Activated CD8-positive, alpha-beta memory T cell treated with anti-CD3 and anti-CD28 coated beads for 36 hours (primary cell): ENCODE measurements at regions not wholly inside any gene's neighbourhood (a gene's known extent, or its start where the extent isn't known, plus 50 kb on each side); places are given as distances from the start of the nearest gene placed in this dataset.

Experiments used
- CTCF ChIA-PET: fragments of 350-600 bp; sonication (Branson Sonifier 250); formaldehyde crosslinking; loops from one replicate; lab custom pipeline; 2021; ENCODE audit warnings: antibody characterized with exemption; lab: Charles Lee
- POLR2A ChIA-PET: fragments of 350-600 bp; sonication (Branson Sonifier 250); formaldehyde crosslinking; loops from one replicate; lab custom pipeline; 2021; ENCODE audit warnings: antibody characterized with exemption; lab: Charles Lee

DNA sequence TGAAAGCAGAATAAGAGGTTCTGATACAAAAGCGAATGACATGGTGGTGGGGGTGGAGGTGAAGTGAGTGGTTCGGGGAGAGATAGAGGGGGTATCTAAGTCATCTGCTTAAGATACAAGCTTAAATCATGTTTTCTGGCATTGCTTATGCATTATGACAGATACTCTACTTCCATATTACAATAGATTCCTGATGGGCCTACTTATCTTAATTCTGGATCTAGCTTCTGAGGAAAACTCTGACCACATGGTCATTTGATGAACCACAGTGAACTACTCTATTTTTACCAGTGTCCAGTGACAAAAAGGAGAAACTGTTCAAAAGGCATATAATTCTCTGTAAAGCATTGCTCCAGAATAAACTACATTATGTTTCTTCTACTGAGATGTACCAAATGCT lies 673.7 kb upstream of the CCDC54 start:
- CTCF ChIA-PET, result no interaction called here

GRCh38 chr3:106707347-106707746 lies 669.9 kb upstream of the CCDC54 start:
- CTCF ChIA-PET, result no interaction called here
- POLR2A ChIA-PET, result no interaction called here

More for the DNA sequence above, 673.7 kb upstream of the CCDC54 start:
- POLR2A ChIA-PET, result no interaction called here

DNA sequence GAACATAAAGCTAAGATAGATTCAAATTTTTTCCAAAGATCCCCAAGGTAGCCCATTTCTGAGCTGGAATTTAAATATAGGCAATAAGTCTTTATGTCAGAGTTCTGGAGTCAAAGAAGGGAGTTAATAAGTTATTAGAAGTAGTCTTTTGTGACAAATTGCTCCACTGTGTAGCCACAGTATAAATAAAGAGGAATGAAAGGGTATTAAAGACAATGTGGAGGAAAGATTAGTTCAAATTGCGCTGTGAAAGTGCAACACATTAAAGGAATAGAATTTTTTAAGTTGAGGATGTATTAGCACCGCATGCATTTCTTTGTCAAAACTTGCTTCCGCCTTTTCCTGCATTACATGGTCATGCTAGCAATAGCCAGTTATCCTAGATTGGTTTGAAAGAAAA lies 666.6 kb upstream of the CCDC54 start:
- ChIA-PET CTCF (no interaction called here), POLR2A (interaction anchor here (0.6 kb wide), 1 partner anchor 1493 kb away, joined by 7 read pairs; no protein-coding TSS in a partner anchor)

DNA sequence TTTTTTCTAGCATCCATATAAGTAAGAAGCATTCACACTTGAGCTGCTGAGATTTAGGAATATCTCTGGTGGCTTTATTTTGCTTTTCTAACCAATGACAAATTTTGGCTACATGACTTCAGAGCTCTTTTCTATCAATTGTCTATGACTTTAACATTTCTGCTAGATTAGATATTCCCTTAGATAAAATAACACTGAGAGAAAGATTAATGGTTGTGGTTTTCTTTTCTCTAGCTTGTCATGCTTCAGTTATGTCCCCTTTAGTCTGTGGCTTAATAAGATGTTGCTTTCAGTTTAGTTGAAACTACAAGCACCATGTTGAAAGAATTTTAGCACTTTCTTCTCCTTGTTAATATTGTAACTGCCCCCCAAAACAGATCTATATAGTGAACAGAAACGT lies 665.6 kb upstream of the CCDC54 start:
- ChIA-PET POLR2A (no interaction called here), CTCF (no interaction called here)

DNA sequence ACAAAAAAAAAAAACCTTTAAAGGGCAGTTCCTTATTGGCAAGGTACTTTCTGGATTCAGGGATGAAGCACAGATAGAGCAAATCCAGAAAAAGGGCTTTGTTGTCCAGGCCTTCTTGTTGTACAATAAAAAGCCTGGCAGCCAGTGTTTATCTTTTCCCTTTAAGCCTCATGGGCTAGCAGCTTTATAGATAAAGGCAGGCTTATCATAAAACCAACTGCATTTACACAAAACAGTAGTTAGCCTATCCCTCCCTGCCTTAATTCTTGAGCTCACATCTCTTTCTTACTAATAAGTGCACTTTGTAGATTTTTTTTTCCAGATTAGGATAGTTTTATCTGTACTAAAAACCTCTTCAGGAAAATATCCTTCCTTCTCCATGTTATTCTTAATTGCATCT lies 662.8 kb upstream of the CCDC54 start:
- ChIA-PET POLR2A (no interaction called here), CTCF (no interaction called here)

- CTCF ChIA-PET, result no interaction called here
- POLR2A ChIA-PET, result no interaction called here
Measured at GRCh38 chr3:106715286-106715685, 662.0 kb upstream of the CCDC54 start.

DNA sequence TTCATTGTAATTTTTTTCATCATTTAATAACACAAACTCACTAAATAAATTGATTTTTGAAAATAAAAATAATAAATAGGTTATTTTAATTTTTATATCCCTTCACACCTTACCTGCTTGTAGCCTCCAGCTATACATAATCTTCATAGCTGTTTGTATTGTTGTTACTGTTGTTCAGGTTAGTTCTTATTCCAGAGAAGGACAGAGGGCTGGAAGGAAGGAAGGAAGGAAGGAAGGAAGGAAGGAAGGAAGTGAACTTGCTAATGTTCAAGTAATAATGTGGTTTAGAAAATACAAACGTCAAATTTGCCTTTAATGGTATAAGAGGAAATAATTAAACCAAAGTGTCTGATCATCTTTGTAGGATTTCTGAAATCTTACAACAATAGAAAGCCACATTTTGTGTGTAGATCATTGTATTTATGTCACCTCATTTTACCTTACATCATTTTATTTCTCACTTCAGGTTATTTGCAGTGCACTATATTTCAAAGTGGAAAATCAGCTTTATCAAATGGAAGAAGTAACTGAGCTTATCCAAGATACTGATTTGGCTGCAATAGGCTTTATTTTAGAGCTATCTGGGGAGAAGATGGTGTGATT lies 660.0 kb upstream of the CCDC54 start:
- ChIA-PET CTCF (no interaction called here), POLR2A (no interaction called here)

- CTCF ChIA-PET, result no interaction called here
- POLR2A ChIA-PET, result no interaction called here
Measured at GRCh38 chr3:106719077-106719476, 658.2 kb upstream of the CCDC54 start.

DNA sequence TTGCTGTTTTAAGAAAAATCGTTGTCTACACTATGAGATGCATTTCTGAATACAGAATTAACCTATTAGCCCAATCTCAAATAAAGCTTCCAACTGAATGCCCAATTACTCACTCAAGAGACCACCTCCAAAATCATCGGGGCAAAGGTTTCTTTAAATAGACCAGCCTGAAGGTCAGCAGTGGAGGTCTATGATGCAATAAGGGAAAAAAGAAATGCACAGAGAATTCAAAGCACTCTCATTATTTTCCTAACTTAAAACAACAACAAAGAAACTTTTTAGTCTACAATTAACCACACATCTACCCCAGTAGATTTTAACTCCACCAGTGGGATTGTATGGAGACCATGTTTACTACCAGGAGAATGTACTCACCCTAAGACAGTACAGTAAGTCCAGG lies 657.7 kb upstream of the CCDC54 start:
- ChIA-PET CTCF (no interaction called here), POLR2A (no interaction called here)

DNA sequence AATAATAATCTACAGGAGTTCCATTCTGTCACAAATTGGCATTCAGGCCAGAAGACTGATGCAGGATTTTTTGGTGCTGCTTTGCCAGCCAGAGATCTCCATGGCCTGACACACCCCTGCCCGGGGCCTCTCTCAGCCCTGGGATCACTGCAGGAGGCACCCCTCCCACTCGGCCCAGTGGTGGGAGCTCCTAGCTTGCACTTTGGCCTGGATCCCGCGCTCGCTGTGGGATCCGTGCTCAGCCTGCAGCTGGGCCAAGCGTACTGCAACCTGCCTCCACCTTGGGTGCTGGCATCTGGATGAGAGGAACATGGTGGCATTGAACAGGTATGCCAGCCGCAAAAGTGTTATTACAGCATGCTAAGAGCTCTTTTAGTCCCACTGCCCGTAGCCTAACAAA lies 656.7 kb upstream of the CCDC54 start:
- CTCF ChIA-PET, result no interaction called here
- POLR2A ChIA-PET, result no interaction called here

GRCh38 chr3:106725566-106725965 lies 651.7 kb upstream of the CCDC54 start:
- POLR2A ChIA-PET, result no interaction called here
- CTCF ChIA-PET, result no interaction called here

DNA sequence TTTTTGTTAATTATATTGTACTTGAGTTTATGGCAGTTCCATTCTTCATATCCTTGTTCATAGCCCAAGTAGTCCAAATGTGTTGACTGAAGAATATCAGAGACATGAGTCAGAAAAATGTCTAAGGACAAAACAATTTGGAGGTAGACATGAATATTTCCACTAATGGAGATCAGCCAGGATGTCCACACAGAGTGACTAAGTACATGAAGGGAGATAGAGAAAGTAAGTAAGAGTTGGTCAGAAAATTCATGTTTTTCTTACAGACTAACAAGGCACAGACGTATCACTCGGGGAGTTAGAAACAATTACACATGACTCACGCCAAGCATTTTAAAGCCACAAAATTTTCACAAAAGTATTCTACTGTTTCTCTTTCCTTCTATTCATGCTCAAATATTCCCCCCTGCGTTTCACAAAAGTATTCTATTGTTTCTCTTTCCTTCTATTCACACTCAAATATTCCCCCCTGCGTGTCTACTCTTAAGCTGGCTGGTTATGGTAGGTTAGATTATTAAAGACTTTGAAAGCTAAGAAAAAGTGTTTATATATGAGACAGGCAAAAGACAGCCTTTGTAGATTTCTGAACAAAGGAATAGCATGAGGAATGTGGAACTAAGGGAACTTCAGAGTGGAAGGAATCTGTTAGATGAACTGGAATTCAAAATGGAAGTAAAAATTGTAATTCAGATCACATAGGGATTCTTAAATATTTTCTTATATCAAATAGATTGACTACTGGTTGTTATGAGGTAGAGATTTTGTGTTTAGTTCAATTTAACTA lies 648.7 kb upstream of the CCDC54 start:
- ChIA-PET CTCF (no interaction called here), POLR2A (no interaction called here)

- ChIA-PET CTCF (no interaction called here), POLR2A (no interaction called here)
Measured at GRCh38 chr3:106729481-106729880, 647.8 kb upstream of the CCDC54 start.

GRCh38 chr3:106731230-106731629 lies 646.0 kb upstream of the CCDC54 start:
- ChIA-PET POLR2A (no interaction called here), CTCF (no interaction called here)

- CTCF ChIA-PET, result no interaction called here
- POLR2A ChIA-PET, result no interaction called here
Measured at GRCh38 chr3:106734712-106735111, 642.5 kb upstream of the CCDC54 start.

DNA sequence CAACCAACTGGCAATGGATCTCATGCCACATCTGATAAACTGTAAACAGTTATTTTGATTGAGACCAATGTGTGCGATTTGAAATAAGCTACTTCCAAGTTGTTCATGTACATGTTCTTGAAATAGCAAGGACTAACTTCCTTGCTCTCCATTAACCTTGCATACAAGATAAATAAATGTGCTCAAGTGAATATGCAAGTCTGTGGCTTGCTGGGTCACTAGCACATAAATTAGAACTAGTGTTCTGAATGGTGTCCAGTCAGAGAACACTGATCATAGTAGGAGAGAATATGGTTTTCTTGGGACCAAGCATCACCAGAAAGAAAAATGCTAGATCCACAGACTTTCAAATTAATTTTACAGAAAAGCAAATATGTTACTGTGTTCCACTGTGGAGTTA lies 640.0 kb upstream of the CCDC54 start:
- POLR2A ChIA-PET, result no interaction called here
- CTCF ChIA-PET, result no interaction called here

- CTCF ChIA-PET, result no interaction called here
- POLR2A ChIA-PET, result no interaction called here
Measured at GRCh38 chr3:106740116-106740515, 637.1 kb upstream of the CCDC54 start.

GRCh38 chr3:106745344-106746168 lies 631.7 kb upstream of the CCDC54 start:
- POLR2A ChIA-PET, result no interaction called here
- CTCF ChIA-PET, result no interaction called here

DNA sequence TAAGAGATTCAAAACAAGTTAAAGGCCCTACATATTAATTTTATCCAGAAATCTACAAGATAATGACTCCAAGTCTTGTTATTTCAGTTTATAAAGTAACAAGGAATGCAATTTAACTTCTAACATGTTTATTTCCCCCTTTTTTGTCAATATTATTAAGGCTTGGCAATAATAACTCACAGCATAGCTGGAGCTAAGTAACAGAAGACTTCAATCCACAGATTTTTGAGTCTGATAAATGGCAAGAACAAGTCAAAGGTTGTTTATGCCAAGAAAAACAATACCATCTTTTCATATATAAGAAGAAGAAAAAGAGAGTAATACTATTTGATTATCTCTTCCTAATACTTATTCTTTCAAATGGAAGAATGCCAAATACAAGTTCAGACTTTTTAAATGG lies 631.0 kb upstream of the CCDC54 start:
- POLR2A ChIA-PET, result no interaction called here
- CTCF ChIA-PET, result no interaction called here

GRCh38 chr3:106748472-106749262 lies 628.6 kb upstream of the CCDC54 start:
- POLR2A ChIA-PET, result no interaction called here
- CTCF ChIA-PET, result no interaction called here
